ENCODE measurements at regions not wholly inside any gene's neighbourhood (a gene's known extent, or its start where the extent isn't known, plus 50 kb on each side); places are given as distances from the start of the nearest gene placed in this dataset.

DNA sequence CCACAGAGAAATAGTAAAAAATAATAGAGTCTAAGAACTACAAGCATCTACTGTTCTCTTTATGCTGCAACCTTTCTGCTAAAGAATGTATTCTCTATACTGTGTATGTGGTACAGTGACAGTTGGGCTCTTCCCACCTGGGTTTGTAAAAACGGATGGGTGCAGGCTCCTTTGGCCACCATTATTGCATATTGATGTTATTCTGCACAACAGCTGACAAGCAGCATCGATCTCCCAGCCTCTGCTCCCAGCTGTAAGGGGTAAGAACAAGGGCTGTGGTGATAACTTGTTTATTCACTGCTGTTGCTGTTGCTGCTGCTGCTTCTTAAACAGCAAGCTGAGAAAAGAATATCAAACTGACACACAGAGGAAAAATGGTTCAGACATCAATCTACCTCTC is 56.1 kb downstream of the KCNRG start:
- peak; percentile 15 for DNase-seq

- no peak for DNase-seq
These were observed 57.4 kb downstream of the KCNRG start for GRCh38 chr13:50072676-50073075.

DNA sequence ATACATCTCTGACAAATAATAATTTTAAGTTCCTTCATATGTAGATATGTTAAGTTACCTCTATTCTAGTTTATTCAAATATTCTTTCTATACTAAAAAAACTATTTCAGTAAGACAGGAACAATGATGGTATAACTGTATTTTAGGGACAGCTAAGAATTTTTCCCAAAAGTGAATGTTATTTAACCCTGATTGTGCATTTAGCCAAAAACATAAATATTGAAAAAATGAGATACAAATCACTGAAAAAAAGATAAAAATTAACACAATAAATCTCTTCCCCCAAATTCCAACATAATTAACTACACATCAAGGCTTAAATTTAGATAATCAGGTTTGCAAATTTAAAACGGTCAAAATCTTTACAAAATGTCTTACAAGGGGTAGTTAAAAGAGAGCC is 58.1 kb downstream of the KCNRG start:
- DNase-seq: no peak

GRCh38 chr13:50074843-50075242 is 59.6 kb downstream of the KCNRG start:
- DNase-seq: no peak

DNA sequence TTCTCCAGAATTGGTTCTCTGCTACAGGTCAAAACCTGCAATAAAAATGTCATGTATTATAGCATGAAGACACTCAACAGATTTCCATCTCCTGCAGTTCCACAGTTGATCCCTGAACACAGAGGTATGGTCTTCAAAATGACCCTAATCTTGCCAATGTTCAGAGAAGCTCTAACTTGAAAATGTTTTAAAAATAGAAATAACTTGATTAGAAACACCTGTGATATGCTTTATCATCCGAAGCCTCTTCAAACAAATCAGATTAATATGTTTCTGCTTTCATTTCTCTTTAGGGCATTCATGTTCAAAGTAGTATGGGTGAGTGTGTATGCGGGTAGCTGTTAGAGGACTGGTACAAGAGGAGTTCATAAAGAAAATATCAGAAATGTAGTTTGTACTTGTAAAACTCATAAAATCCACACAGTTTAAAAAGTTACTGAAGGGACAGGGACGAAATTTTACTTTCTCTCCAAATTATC is 60.4 kb downstream of the KCNRG start:
- peak; percentile 36 for DNase-seq

DNA sequence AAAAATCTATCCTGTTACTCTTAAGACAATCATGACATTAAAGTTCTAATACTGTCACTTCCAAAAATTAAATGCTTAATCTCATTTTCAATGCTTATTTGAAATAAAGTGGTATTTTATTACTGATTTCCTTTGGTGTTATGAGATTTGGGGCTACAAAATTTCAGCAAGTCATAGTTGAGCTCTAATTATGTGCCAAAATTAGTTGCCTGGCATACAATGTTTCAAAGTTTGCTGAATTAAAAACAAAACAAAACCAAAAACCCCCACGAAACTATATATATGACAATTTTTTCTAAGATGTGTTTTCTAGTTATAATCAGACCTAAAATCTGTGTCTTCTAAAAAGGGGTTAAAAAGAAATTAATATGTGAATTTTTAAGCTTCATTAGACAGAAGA is 62.2 kb downstream of the KCNRG start:
- no peak for DNase-seq

GRCh38 chr13:50078231-50078894 is 63.1 kb downstream of the KCNRG start:
- DNase-seq: no peak

DNA sequence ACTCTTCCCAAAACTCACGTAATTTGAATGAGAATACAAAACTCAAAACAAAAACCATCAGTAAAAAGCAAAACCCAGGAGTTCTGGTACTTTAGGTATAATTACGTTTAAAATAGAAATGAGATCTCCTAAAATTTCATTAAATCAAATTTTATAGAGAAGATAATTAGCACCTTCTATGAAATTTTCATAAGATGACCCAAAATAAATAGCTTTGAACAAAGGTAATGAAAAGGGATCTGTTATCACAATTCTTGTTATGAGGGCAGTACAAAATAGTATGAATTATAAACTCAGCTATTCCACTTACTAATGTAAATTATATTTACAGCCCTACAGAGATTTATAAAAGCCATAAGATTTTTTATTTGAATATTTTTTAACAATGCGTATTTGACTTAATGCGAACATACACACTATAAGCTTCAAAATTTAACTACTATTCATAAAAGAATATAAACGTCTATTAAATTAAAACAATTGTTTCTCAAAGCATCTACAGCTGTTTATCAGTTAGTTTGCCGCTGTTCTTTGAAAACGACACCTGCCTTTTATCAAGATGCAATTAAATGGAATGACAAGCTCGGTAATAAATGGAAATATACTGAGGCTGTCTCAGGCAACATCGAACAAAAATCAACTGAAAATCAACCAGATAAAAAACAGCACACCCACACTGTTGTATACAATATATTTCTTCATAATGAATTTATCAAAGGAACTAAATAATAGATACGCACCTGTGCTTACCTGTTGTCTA is 63.8 kb downstream of the KCNRG start:
- DNase-seq: no peak

DNA sequence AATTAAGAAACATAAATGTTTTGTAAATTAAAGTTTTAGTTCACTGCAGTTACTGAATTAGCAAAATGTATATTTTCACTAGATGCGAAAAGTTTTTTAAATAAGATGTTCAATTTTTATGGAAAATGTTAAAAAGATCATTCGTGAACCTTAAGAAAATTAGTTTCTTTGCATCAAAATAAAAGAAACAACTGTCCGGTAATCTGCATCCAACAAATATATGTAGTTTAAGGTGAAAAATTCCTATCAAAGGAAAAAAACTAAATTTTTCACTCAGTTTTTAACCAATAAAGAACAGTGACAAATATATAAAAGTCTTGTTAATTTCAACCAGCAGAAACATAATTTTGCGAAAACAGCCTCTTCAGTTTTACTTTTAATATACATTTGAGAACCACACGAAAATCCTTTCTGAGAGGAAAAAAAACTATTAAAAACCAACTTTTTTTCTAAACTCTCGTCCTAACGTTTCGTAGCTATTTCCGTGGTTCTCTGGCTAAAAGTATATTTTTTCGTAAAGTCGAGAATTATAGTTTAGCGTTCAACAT is 64.5 kb downstream of the KCNRG start:
- no peak for DNase-seq

- DNase-seq: peak; percentile 41
These were observed 65.1 kb downstream of the KCNRG start for GRCh38 chr13:50080203-50080910.

DNA sequence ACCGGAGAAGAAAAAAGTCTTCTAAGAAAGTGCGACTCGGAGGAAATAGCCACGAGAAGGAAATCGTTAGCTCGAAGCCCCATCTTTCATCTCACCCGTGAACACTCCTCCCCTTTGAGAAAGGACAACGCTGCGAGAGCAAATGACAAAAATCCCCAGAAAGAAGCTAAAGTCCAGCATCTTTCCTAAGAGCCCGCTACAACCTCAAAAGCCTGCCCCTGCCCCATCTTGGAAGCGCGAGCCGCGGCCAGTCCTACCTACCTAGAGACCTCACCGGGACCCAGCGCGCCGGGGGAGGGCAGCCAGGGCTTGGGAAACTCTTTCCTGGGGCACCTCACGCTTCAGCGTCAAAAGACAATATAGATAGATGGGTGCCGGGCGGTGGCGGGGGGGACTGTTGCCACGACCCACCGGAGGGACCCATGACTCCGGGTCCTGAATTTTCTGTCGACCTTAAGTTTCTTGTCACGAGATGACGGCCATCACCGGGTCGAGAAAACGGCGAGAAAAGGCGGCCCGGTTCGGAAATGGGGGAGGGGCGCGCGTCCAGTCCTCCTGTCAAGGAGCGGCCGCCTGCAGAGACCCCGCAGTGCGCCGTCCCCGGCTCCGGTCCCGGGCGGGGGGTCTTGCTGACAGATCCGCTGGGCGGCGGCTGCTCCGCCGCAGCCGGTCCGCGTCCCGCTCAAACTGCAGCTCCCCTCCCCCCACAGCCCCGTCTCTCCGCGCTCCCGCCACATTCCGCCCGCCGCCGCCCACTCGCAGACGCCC is 65.9 kb downstream of the KCNRG start:
- peak; percentile 37 for DNase-seq

DNA sequence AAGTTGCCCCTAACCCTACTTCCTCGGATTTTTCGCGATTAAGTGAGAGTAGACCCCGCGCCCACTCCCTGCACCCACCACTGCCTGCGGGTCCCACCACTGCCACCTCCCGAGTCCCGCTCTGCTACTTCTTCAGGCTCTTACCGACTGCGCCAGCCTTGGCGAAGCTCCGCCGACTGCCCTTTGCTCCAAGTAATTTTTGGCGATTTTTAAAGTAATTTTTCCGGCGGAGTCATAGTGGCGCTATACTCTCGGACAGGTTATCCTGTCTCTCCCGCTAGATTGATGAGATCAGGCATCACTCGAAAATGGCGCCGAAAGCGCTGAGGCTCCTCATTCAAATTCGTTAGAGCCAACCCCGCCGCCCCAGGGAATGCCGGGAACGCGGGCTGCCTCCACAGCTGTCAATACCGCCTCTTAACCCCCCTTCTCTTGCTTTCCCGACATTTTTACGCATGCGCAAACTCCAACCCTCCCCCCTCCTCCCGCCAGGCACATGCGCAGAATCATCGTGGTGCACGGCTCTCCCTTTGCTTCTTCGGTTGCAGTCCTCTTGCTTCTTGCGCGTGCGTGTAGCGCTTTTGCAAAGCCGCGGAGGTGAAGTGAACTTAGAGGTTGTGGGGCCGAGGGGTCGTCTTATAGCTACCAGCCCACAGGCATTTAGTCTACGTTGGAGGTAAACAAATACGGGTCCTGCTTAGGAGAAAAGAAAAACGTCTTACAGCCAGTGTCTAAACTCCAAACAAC is 66.6 kb downstream of the KCNRG start:
- peak; percentile 97 for DNase-seq

DNA sequence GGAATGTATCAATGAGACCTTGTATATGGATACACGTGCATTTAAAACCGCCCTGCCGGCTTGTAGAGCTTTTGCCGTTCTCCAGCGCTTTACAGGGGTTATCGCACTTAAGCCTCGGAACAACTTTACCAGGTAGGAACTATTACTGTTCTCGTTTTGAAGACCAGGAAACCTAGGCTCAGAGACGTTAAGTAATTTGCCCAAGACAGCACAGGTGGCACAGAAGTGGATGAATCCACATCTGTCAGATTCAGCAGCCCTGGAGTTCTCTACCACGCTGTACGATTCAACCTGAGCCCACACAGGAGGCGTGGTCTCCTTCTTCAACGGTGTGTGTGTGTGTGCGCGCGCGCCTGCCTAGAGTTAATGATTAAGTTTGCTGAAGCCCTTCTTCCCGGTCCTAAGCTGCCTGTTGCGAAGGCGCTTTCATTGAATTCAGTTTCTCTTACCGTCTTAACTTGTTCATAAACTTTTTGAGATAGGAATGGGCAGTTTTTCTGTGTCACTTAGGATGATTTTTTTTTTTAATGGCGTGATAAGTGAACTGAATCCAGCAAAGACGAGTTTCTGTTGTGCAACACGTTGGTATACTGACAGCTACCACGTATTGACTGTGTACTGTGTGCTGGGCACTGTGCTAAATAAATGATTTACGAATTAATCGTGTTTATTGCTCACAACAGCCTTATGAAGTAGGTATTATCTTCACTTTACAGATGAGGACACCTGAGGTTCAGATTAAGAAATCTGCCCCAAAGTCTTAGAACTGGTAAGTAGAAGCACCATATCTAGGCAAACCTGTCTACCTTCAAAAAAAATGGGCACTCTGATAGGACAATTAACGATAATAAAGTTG is 67.4 kb downstream of the KCNRG start:
- DNase-seq: peak; percentile 75

DNA sequence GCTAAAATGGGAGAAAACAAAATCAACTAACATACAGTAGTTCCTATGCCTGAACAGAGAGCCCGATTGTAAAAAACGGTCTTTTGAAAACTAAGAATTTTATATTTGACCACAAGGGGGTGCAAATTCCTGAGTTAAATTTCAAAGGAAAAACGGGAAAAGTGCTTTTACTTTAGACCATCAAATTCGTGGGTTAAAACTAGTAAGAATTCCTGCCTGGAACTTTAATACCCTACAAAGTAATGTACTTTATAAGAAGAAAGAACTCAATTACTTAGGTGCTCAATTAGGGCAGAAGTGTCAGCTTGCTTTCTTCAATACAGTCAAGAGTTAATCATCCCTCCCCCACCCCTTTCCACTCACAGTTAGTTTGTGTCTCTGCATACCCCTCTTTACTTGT is 69.8 kb downstream of the KCNRG start:
- DNase-seq: no peak

GRCh38 chr13:50089633-50090032 is 74.4 kb downstream of the KCNRG start:
- no peak for DNase-seq

DNA sequence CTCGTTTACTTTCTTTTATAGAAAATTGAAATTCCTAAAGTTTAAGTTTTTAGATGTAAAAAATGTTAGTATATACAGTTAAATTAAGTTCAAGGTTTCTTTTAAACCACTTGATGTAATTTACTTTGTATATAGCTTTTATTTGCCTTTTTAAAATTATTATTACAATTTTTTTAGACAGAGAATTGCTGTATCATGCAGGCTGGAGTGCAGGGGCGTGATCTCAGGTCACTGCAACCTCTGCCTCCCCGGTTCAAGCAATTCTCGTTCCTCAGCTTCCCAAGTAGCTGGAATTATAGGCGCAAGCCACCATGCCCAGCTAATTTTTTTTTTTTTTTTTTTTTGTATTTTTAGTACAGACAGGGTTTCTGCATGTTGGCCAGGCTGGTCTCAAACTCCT is 75.0 kb downstream of the KCNRG start:
- DNase-seq: no peak

GRCh38 chr13:50094615-50095293 is 79.5 kb downstream of the KCNRG start:
- no peak for DNase-seq

DNA sequence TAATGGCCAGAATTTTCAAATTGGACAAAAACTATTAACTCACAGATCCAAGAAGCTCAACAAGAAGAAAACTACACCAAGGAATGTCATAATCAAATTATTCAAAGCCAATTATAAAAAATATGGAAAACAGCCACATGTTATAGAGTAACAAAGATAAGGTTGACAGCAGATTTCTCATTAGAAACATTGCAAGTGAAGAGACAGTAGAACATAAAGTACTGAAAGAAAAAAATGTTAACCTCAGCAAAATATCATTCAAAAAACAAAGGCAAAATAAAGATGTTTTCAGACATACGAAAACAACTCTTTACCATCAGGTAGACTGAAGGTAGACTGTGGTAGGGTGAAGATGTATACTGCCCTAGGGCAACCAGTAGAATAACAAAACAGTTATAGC is 83.4 kb downstream of the KCNRG start:
- DNase-seq: no peak

GRCh38 chr13:50099473-50099872 is 84.2 kb downstream of the KCNRG start:
- no peak for DNase-seq

GRCh38 chr13:50101590-50101989 is 86.3 kb downstream of the KCNRG start:
- DNase-seq: no peak
